SU-DHL-6 (cell line): ENCODE measurements at regions not wholly inside any gene's neighbourhood (a gene's known extent, or its start where the extent isn't known, plus 50 kb on each side); places are given as distances from the start of the nearest gene placed in this dataset.

ENCODE experiments used
- EZH2phosphoT487 ChIP-seq: fragments of 200-600 bp; sonication (generic), shearing (Covaris generic); conservative IDR thresholded peaks from 2 replicates; pipeline ENCODE4 v1.6.1; 2018; ENCODE audit warnings: mild to moderate bottlenecking, antibody characterized with exemption, low read length, moderate library complexity, mixed read lengths
- TF ChIP-seq, protein P1 (sequence below): fragments of 200-600 bp; sonication (generic); IDR thresholded peaks from one replicate; pipeline ENCODE4 v1.5.1; 2017; ENCODE audit warnings: antibody characterized with exemption, mild to moderate bottlenecking, low read length, moderate library complexity; ENCODE audit not compliant: insufficient read depth, poor library complexity, severe bottlenecking

DNA sequence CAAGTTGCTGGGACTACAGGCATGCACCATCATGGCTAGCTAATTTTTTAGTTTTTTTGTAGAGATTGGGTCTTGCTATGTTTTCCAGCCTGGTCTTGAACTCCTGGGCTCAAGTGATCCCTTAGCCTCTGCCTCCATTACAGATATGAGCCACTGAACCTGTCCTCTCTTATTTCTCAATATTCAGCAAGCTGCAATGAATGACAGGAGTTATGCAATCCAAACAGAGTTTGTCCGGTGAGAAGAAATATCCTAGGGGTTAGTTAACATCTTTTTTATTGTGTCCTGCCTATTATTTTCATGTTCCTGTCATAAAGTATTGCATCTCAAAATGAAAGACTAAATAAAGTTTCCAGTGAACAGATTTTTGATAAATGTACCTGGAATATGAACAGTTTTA is 1161.4 kb downstream of the OTOL1 start:
- TF ChIP-seq, protein P1, sequence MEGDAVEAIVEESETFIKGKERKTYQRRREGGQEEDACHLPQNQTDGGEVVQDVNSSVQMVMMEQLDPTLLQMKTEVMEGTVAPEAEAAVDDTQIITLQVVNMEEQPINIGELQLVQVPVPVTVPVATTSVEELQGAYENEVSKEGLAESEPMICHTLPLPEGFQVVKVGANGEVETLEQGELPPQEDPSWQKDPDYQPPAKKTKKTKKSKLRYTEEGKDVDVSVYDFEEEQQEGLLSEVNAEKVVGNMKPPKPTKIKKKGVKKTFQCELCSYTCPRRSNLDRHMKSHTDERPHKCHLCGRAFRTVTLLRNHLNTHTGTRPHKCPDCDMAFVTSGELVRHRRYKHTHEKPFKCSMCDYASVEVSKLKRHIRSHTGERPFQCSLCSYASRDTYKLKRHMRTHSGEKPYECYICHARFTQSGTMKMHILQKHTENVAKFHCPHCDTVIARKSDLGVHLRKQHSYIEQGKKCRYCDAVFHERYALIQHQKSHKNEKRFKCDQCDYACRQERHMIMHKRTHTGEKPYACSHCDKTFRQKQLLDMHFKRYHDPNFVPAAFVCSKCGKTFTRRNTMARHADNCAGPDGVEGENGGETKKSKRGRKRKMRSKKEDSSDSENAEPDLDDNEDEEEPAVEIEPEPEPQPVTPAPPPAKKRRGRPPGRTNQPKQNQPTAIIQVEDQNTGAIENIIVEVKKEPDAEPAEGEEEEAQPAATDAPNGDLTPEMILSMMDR, result no peak
- no peak for TF ChIP-seq EZH2phosphoT487
